CD14-positive monocyte (primary cell): ENCODE measurements at regions not wholly inside any gene's neighbourhood (a gene's known extent, or its start where the extent isn't known, plus 50 kb on each side); places are given as distances from the start of the nearest gene placed in this dataset.

ENCODE experiments used
- DNase-seq, 3 donors: peaks; one replicate each; pipeline ENCODE4 v3.0.0-alpha.2; 2011 to 2022
- H2AFZ ChIP-seq: 2 replicates; pipeline ENCODE4 v1.6.0; 2012; ENCODE audit warnings: mild to moderate bottlenecking, low read depth, low read length, inconsistent platforms; ENCODE audit not compliant: insufficient read depth, poor library complexity, severe bottlenecking
- H3K27ac ChIP-seq, 2 donors: 1 replicate in 1 of 2; 2 replicates in 1 of 2; pipeline ENCODE4 v1.5.1; 2012 to 2013; ENCODE audit warnings: low read length in 2 of 2, control low read depth in 1 of 2, inconsistent platforms in 1 of 2, low read depth in 1 of 2, mild to moderate bottlenecking in 1 of 2
- H3K27me3 ChIP-seq, 2 donors: one replicate each; pipeline versions ENCODE4 v1.6.0 to v1.6.1; 2011 to 2013; ENCODE audit warnings: low read length in 2 of 2; ENCODE audit not compliant: control insufficient read depth in 2 of 2, insufficient read depth in 2 of 2
- H3K36me3 ChIP-seq, 2 donors: replicated peaks in 1 of 2; 1 replicate in 1 of 2; 2 replicates in 1 of 2; pipeline versions ENCODE4 v1.5.1 to v1.6.1; 2012 to 2013; ENCODE audit warnings: low read length in 2 of 2, control low read depth in 1 of 2, inconsistent platforms in 1 of 2, mild to moderate bottlenecking in 1 of 2; ENCODE audit not compliant: insufficient read depth in 2 of 2, control insufficient read depth in 1 of 2
- H3K4me1 ChIP-seq, 2 donors: 1 replicate in 1 of 2; 2 replicates in 1 of 2; pipeline versions ENCODE4 v1.5.1 to v1.6.1; 2012 to 2013; ENCODE audit warnings: low read length in 2 of 2, control low read depth in 1 of 2, inconsistent platforms in 1 of 2, mild to moderate bottlenecking in 1 of 2, moderate library complexity in 1 of 2; ENCODE audit not compliant: insufficient read depth in 2 of 2, control insufficient read depth in 1 of 2
- H3K4me2 ChIP-seq: replicated peaks from 2 replicates; pipeline ENCODE3; 2012; ENCODE audit warnings: low read length, moderate library complexity, mild to moderate bottlenecking; ENCODE audit not compliant: poor library complexity, severe bottlenecking; ENCODE audit errors: extremely low read depth
- H3K4me3 ChIP-seq, 3 experiments: fragments of 200-600 bp in 1 of 3; sonication (generic) in 1 of 3; replicated peaks in 1 of 3; 1 replicate in 2 of 3; 2 replicates in 1 of 3; pipeline ENCODE4 v1.5.1; 2011 to 2013; ENCODE audit warnings: low read length in 3 of 3, mild to moderate bottlenecking in 3 of 3, control low read depth in 2 of 3, low read depth in 2 of 3, inconsistent platforms in 1 of 3, moderate library complexity in 1 of 3
- H3K79me2 ChIP-seq: 2 replicates; pipeline ENCODE4 v1.6.0; 2012; ENCODE audit warnings: mild to moderate bottlenecking, control low read depth, inconsistent platforms, low read length, moderate library complexity; ENCODE audit not compliant: insufficient read depth
- H3K9ac ChIP-seq: 2 replicates; pipeline ENCODE4 v1.6.0; 2017; ENCODE audit warnings: low read length, mild to moderate bottlenecking; ENCODE audit not compliant: insufficient read depth, poor library complexity, severe bottlenecking
- H3K9me3 ChIP-seq, 2 donors: replicated peaks in 1 of 2; 1 replicate in 1 of 2; 2 replicates in 1 of 2; pipeline versions ENCODE4 v1.5.1 to v1.6.1; 2012 to 2013; ENCODE audit warnings: low read length in 2 of 2, control low read depth in 1 of 2; ENCODE audit not compliant: control insufficient read depth in 1 of 2, insufficient read depth in 1 of 2
- H4K20me1 ChIP-seq: 2 replicates; pipeline ENCODE4 v1.6.0; 2012; ENCODE audit warnings: mild to moderate bottlenecking, low read length, control low read depth, moderate library complexity; ENCODE audit not compliant: insufficient read depth
- H3K27ac Mint-ChIP-seq, 7 donors: one replicate each; pipeline ENCODE4 v1.8.0; 2020; ENCODE audit warnings: mild to moderate bottlenecking in 7 of 7, mixed read lengths in 7 of 7, moderate library complexity in 6 of 7, inconsistent platforms in 2 of 7
- H3K27me3 Mint-ChIP-seq, 3 donors: one replicate each; pipeline ENCODE4 v1.8.0; 2021 to 2022; ENCODE audit warnings: low read depth in 3 of 3, mild to moderate bottlenecking in 3 of 3, mixed read lengths in 3 of 3, moderate library complexity in 3 of 3, inconsistent platforms in 1 of 3
- H3K36me3 Mint-ChIP-seq, 2 donors: one replicate each; pipeline ENCODE4 v1.8.0; 2020; ENCODE audit warnings: mixed read lengths in 2 of 2, inconsistent platforms in 1 of 2, mild to moderate bottlenecking in 1 of 2
- H3K4me1 Mint-ChIP-seq: one replicate; pipeline ENCODE4 v1.8.0; 2020; ENCODE audit warnings: mild to moderate bottlenecking, mixed read lengths
- H3K4me3 Mint-ChIP-seq, 2 donors: one replicate each; pipeline ENCODE4 v1.8.0; 2020; ENCODE audit warnings: mild to moderate bottlenecking in 2 of 2, mixed read lengths in 2 of 2, moderate library complexity in 1 of 2
- H3K9me3 Mint-ChIP-seq, 7 donors: one replicate each; pipeline ENCODE4 v1.8.0; 2020 to 2022; ENCODE audit warnings: mixed read lengths in 7 of 7, mild to moderate bottlenecking in 6 of 7, moderate library complexity in 6 of 7, inconsistent platforms in 2 of 7
- WGBS: methylation state at CpG from one replicate; pipeline ENCODE4 v1.1.5; 2013; ENCODE audit warnings: missing lambda C conversion rate; ENCODE audit not compliant: insufficient coverage; 5-methylcytosine and 5-hydroxymethylcytosine counted together
- intact Hi-C, 2 donors: fragments of 100-400 bp; cut with micrococcal nuclease; formaldehyde crosslinking; loops; one replicate each; pipeline versions ENCODE4 v1.15.0 to v1.15.1; 2023
- TF ChIP-seq, protein P1 (sequence below): fragments of 200-600 bp; IDR thresholded peaks from one replicate; pipeline ENCODE4 v1.8.0; 2022; ENCODE audit warnings: antibody characterized with exemption, mild to moderate bottlenecking

DNA sequence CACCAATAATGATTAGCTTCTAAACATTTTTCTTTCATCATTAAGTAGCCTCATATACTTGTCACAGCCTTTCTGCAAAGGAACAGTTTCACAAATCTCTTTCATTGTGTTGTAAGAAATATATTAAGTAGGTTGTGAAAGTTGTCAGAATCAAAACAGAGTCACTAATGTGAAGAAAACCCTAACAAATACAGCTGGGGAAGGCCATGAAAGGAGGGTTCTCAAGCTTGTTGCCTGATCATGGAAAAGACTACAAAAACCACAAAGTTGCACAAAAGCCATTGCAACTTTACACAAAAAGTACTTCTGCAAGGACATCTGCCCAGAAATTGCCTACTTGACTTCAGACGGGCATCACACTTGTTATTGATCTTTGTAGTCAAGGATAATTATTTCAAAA lies 216.1 kb downstream of the ALDH8A1 start:
- Histone ChIP-seq H3K9ac (no peak overlapping the region), H3K36me3 (no peaks in the 10 kb centered on the region), H3K27me3 (no peaks in the 10 kb centered on the region), H3K4me2 (peak overlapping the region; percentile 12), H3K9me3 (no peaks in the 10 kb centered on the region), H3K79me2 (no peaks in the 10 kb centered on the region), H3K4me3 (no peak overlapping the region), H3K4me1 (peaks cover 27 to 48% of the 10 kb centered on the region in 2 donors), H2AFZ (peak overlapping the region; percentile 3), H4K20me1 (no peaks in the 10 kb centered on the region), H3K27ac (peak overlapping the region in 1 of 2 donors; percentile 69)
- H3K4me1 Mint-ChIP-seq = peaks cover 52% of the 10 kb centered on the region
- H3K27ac Mint-ChIP-seq = peak overlapping the region; percentile 70 to 92 (median 86)
- H3K36me3 Mint-ChIP-seq = no peaks in the 10 kb centered on the region
- peak overlapping the region in 1 of 2 donors; percentile 4 for H3K4me3 Mint-ChIP-seq
- H3K9me3 Mint-ChIP-seq = peaks cover 0 to 5% (median 0%) of the 10 kb centered on the region in 7 donors
- DNase-seq = peak; percentile 48 to 80 (median 50)
- WGBS = no CpG with 5 or more reads among the region's 1 CpG
- TF ChIP-seq, protein P1, sequence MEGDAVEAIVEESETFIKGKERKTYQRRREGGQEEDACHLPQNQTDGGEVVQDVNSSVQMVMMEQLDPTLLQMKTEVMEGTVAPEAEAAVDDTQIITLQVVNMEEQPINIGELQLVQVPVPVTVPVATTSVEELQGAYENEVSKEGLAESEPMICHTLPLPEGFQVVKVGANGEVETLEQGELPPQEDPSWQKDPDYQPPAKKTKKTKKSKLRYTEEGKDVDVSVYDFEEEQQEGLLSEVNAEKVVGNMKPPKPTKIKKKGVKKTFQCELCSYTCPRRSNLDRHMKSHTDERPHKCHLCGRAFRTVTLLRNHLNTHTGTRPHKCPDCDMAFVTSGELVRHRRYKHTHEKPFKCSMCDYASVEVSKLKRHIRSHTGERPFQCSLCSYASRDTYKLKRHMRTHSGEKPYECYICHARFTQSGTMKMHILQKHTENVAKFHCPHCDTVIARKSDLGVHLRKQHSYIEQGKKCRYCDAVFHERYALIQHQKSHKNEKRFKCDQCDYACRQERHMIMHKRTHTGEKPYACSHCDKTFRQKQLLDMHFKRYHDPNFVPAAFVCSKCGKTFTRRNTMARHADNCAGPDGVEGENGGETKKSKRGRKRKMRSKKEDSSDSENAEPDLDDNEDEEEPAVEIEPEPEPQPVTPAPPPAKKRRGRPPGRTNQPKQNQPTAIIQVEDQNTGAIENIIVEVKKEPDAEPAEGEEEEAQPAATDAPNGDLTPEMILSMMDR = no peak
- intact Hi-C loops = no loop called here
- H3K27me3 Mint-ChIP-seq = peaks cover 0 to 5% (median 2%) of the 10 kb centered on the region in 3 donors

DNA sequence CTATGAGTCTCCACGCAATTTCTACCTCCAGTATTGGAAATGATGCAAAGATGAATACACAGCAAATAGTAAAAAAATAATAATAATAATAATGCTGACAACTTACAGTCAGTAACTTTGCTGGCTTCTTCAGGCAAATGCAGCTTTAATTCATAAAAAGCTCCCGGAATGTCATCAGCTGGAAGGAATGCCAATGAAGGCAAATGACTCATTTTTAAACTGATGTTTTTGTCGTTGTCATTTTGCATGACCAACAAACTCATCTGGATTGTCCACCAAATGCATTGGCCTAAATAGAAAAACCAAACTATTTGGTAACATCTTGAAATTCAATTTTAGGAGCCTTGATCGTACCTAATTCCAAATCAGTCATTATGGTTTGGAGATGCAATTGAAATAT lies 217.1 kb downstream of the ALDH8A1 start:
- DNase-seq = no peak
- Mint-ChIP-seq H3K9me3 (peaks cover 0 to 5% (median 0%) of the 10 kb centered on the region in 7 donors), H3K27ac (peak overlapping the region in 2 of 7 donors; percentile 70 to 90), H3K36me3 (no peaks in the 10 kb centered on the region), H3K4me3 (no peak overlapping the region), H3K4me1 (peaks cover 42% of the 10 kb centered on the region), H3K27me3 (peaks cover 0 to 5% (median 1%) of the 10 kb centered on the region in 3 donors)
- no peak overlapping the region for H3K27ac ChIP-seq
- H3K9me3 ChIP-seq = no peaks in the 10 kb centered on the region
- H3K4me3 ChIP-seq = no peak overlapping the region
- TF ChIP-seq, protein P1 = no peak
- H3K79me2 ChIP-seq = no peaks in the 10 kb centered on the region
- no peaks in the 10 kb centered on the region for H4K20me1 ChIP-seq
- H3K27me3 ChIP-seq = no peaks in the 10 kb centered on the region
- H2AFZ ChIP-seq = no peak overlapping the region
- intact Hi-C loops = no loop called here
- H3K4me1 ChIP-seq = peaks cover 22 to 38% of the 10 kb centered on the region in 2 donors
- H3K4me2 ChIP-seq = no peak overlapping the region
- H3K36me3 ChIP-seq = no peaks in the 10 kb centered on the region
- no peak overlapping the region for H3K9ac ChIP-seq
- WGBS = 88% methylated on average over 1 of the region's 4 CpGs
